MM.1S (cell line): ENCODE measurements at regions not wholly inside any gene's neighbourhood (a gene's known extent, or its start where the extent isn't known, plus 50 kb on each side); places are given as distances from the start of the nearest gene placed in this dataset.

Source experiments
- CTCF ChIP-seq: fragments of 300-600 bp; sonication (generic); IDR thresholded peaks from 2 replicates; pipeline ENCODE4 v1.5.1; 2016; ENCODE audit warnings: antibody characterized with exemption, low read length, mixed read lengths
- EZH2phosphoT487 ChIP-seq: fragments of 300-600 bp; sonication (generic); IDR thresholded peaks from 2 replicates; pipeline ENCODE4 v1.6.1; 2018; ENCODE audit warnings: antibody characterized with exemption, low read length

DNA sequence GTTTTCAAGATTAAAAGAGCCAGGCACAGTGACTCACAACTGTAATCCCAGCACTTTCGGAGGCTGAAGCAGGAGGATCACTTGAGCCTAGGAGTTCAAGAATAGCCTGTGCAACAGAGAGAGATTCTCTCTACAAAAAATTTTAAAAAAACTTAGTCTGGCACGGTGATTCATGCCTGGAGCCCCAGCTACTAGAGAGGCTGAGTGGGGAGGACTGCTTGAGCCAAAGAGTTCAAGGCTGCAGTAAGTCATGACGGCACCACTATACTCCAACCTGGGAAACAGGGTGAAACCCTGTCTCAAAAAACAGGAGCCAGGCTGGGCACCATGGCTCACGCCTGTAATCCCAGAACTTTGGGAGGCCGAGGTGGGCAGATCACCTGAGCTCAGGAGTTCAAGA is 86.6 kb upstream of the KCTD7 start:
- TF ChIP-seq EZH2phosphoT487 = no peak
- TF ChIP-seq CTCF = no peak
